Right lobe of liver (tissue), 4 donors: ENCODE measurements at regions not wholly inside any gene's neighbourhood (a gene's known extent, or its start where the extent isn't known, plus 50 kb on each side); places are given as distances from the start of the nearest gene placed in this dataset.

Experiments used
- POLR2A ChIP-seq: fragments of 450-650 bp; IDR thresholded peaks from one replicate; pipeline ENCODE4 v1.6.1; 2017; ENCODE audit warnings: antibody characterized with exemption, mild to moderate bottlenecking
- TF ChIP-seq, protein P1 (sequence below), 4 donors: fragments of 200-600 bp in 3 of 4; fragments of 450-650 bp in 1 of 4; IDR thresholded peaks; one replicate each; pipeline versions ENCODE4 v1.5.1 to v1.8.0; 2016 to 2022; ENCODE audit warnings: antibody characterized with exemption in 4 of 4, mild to moderate bottlenecking in 2 of 4
- donor health status: DM: no; HTN: no; CAD: no.
- donor health status: DM: no; HTN: no; CAD: no.
- donor health status: DM: no; HTN: yes; CAD: no.

DNA sequence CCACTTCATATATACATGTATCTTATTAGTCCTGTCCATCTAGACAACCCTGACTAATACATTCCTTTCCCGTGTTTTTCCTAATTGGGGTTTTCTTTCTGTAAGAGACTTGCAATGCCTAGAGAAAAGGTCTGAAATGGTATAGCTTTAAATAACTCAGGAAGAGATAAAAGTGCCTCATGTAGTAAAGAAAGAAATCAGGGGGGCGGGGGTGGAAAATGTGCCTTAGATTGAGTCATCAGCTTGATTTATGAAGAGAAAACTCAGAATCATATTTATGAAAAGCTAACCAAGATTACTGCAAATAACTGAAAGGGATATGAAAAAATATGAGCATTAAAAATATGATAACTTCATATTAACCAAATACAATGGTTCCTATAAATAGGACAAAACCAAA lies 345.8 kb upstream of the CHRM3 start:
- TF ChIP-seq, protein P1, sequence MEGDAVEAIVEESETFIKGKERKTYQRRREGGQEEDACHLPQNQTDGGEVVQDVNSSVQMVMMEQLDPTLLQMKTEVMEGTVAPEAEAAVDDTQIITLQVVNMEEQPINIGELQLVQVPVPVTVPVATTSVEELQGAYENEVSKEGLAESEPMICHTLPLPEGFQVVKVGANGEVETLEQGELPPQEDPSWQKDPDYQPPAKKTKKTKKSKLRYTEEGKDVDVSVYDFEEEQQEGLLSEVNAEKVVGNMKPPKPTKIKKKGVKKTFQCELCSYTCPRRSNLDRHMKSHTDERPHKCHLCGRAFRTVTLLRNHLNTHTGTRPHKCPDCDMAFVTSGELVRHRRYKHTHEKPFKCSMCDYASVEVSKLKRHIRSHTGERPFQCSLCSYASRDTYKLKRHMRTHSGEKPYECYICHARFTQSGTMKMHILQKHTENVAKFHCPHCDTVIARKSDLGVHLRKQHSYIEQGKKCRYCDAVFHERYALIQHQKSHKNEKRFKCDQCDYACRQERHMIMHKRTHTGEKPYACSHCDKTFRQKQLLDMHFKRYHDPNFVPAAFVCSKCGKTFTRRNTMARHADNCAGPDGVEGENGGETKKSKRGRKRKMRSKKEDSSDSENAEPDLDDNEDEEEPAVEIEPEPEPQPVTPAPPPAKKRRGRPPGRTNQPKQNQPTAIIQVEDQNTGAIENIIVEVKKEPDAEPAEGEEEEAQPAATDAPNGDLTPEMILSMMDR (IDR thresholded peaks at IDR 0.05): no peak
- TF ChIP-seq POLR2A: no peak
